DND-41 (cell line): ENCODE measurements at regions not wholly inside any gene's neighbourhood (a gene's known extent, or its start where the extent isn't known, plus 50 kb on each side); places are given as distances from the start of the nearest gene placed in this dataset.

Source experiments
- ATAC-seq: fragments of 200-7000 bp; cut with Tn5 transposase; 3 replicates; pipeline ENCODE4 v1.9.1; 2021; ENCODE audit warnings: low read depth; ENCODE audit not compliant: insufficient read depth
- DNase-seq: peaks from one replicate; pipeline ENCODE4 v3.0.0-alpha.2; 2020
- H2AFZ ChIP-seq: 2 replicates; pipeline ENCODE4 v1.6.0; 2012; ENCODE audit warnings: low read depth, low read length
- H3K27ac ChIP-seq: 2 replicates; pipeline ENCODE4 v1.5.1; 2012; ENCODE audit warnings: low read length, inconsistent platforms
- H3K27me3 ChIP-seq: fragments of 200-600 bp; sonication (generic); 2 replicates; pipeline ENCODE4 v1.6.0; 2012; ENCODE audit warnings: low read length, mild to moderate bottlenecking, inconsistent platforms; ENCODE audit not compliant: insufficient read depth, poor library complexity
- H3K36me3 ChIP-seq: 2 replicates; pipeline ENCODE4 v1.5.1; 2012; ENCODE audit warnings: low read length, inconsistent platforms; ENCODE audit not compliant: insufficient read depth
- H3K4me1 ChIP-seq: 2 replicates; pipeline ENCODE4 v1.5.1; 2012; ENCODE audit warnings: mild to moderate bottlenecking, low read length; ENCODE audit not compliant: insufficient read depth
- H3K4me2 ChIP-seq: 2 replicates; pipeline ENCODE4 v1.6.0; 2012; ENCODE audit warnings: mild to moderate bottlenecking, moderate library complexity, low read length, inconsistent platforms; ENCODE audit not compliant: insufficient read depth
- H3K4me3 ChIP-seq, 2 experiments: fragments of 200-600 bp in 1 of 2; shearing (Covaris generic) in 1 of 2; 2 replicates each; pipeline ENCODE4 v1.5.1; 2012 to 2016; ENCODE audit warnings: inconsistent platforms in 2 of 2, low read length in 2 of 2, mild to moderate bottlenecking in 2 of 2, low read depth in 1 of 2, moderate library complexity in 1 of 2
- H3K79me2 ChIP-seq: 2 replicates; pipeline ENCODE4 v1.6.0; 2012; ENCODE audit warnings: low read length, inconsistent platforms; ENCODE audit not compliant: insufficient read depth
- H3K9ac ChIP-seq: 2 replicates; pipeline ENCODE4 v1.6.0; 2012; ENCODE audit warnings: low read depth, mild to moderate bottlenecking, inconsistent platforms, low read length, moderate library complexity
- H3K9me3 ChIP-seq: 2 replicates; pipeline ENCODE4 v1.5.1; 2012; ENCODE audit warnings: low read length, moderate library complexity, mild to moderate bottlenecking, inconsistent platforms; ENCODE audit not compliant: insufficient read depth, severe bottlenecking
- H4K20me1 ChIP-seq: 2 replicates; pipeline ENCODE4 v1.6.0; 2012; ENCODE audit warnings: low read length; ENCODE audit not compliant: insufficient read depth
- EZH2 ChIP-seq: IDR thresholded peaks from 3 replicates; pipeline ENCODE4 v1.6.1; 2012; ENCODE audit warnings: borderline replicate concordance, low read depth, mild to moderate bottlenecking, moderate library complexity, low read length, inconsistent platforms; ENCODE audit not compliant: severe bottlenecking
- TF ChIP-seq, protein P1 (sequence below): IDR thresholded peaks from 2 replicates; pipeline ENCODE4 v1.5.1; 2012; ENCODE audit warnings: borderline replicate concordance, low read length, moderate library complexity, mild to moderate bottlenecking; ENCODE audit not compliant: poor library complexity, severe bottlenecking; ENCODE audit errors: extremely low read depth

DNA sequence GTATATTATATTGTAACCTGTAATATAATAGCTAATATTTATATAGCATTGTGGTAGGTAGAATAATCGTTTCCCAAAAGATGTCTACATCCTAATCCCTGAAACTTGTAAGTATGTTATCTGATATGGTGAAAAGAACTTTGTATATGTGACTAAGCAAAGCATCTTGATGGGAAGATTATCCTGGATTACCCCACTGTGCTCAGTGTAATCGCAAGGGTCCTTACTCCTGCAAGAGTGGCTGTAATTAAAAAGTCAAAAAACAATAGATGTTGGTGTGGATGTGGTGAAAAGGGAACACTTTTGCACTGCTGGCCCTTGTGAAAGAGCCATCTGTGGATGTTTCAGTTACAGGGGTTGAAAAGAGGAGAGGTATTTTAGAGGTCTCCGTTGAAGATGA, 95.2 kb downstream of the EDN1 start:
- H3K27ac ChIP-seq = no peak overlapping the region
- no peaks in the 10 kb centered on the region for H3K36me3 ChIP-seq
- no peaks in the 10 kb centered on the region for H3K79me2 ChIP-seq
- H3K4me3 ChIP-seq = no peak overlapping the region
- TF ChIP-seq, protein P1, sequence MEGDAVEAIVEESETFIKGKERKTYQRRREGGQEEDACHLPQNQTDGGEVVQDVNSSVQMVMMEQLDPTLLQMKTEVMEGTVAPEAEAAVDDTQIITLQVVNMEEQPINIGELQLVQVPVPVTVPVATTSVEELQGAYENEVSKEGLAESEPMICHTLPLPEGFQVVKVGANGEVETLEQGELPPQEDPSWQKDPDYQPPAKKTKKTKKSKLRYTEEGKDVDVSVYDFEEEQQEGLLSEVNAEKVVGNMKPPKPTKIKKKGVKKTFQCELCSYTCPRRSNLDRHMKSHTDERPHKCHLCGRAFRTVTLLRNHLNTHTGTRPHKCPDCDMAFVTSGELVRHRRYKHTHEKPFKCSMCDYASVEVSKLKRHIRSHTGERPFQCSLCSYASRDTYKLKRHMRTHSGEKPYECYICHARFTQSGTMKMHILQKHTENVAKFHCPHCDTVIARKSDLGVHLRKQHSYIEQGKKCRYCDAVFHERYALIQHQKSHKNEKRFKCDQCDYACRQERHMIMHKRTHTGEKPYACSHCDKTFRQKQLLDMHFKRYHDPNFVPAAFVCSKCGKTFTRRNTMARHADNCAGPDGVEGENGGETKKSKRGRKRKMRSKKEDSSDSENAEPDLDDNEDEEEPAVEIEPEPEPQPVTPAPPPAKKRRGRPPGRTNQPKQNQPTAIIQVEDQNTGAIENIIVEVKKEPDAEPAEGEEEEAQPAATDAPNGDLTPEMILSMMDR = no peak
- TF ChIP-seq EZH2 = no peak
- no peaks in the 10 kb centered on the region for H3K4me1 ChIP-seq
- H3K9me3 ChIP-seq = no peaks in the 10 kb centered on the region
- H2AFZ ChIP-seq = no peak overlapping the region
- ATAC-seq (no peak), DNase-seq (no peak)
- H4K20me1 ChIP-seq = no peaks in the 10 kb centered on the region
- no peaks in the 10 kb centered on the region for H3K27me3 ChIP-seq
- no peak overlapping the region for H3K9ac ChIP-seq
- H3K4me2 ChIP-seq = no peak overlapping the region

DNA sequence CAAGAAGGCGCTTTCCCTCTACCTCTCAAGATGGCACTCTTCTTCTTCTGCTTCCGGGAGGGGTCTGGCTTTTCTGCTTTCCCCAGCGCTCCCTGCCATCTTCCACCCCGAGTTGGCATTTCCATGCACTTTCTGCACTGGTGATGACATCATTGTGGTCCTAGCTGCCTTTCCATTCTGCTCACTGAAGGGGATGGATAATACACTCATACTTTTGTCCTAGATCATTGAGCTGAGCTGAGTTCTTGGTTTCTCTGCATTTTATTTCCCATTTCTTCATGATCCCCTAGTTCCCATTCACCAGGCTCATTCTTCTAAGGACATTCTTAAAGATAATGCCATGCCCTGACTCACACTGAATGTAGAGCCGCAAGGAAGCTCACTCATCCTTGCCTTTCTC, 96.7 kb downstream of the EDN1 start:
- no peak overlapping the region for H3K4me3 ChIP-seq
- no peaks in the 10 kb centered on the region for H3K4me1 ChIP-seq
- H4K20me1 ChIP-seq = no peaks in the 10 kb centered on the region
- TF ChIP-seq EZH2 = no peak
- TF ChIP-seq, protein P1 = no peak
- DNase-seq (no peak), ATAC-seq (no peak)
- no peak overlapping the region for H3K27ac ChIP-seq
- no peaks in the 10 kb centered on the region for H3K27me3 ChIP-seq
- H3K9ac ChIP-seq = no peak overlapping the region
- H3K36me3 ChIP-seq = no peaks in the 10 kb centered on the region
- no peaks in the 10 kb centered on the region for H3K9me3 ChIP-seq
- no peak overlapping the region for H3K4me2 ChIP-seq
- H3K79me2 ChIP-seq = no peaks in the 10 kb centered on the region
- H2AFZ ChIP-seq = no peak overlapping the region

DNA sequence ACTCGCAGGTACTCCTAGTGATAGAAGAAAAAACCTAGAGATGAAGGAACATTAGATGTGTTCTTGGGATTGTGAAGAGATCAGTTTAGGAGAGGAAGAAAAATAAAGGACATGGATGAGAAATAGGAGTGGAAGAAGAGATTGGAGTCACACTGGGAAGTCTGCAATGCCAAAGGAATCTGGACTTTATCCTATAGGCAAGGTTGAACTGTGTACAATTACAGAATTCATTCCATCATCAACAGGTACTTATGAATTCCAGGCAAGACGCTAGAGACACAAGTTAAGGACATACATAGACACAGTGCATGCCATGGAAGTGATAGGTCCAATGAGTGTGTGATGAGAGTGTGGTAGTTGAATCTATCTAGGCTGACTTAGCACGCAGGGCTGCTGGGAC, 101.3 kb downstream of the EDN1 start:
- no peaks in the 10 kb centered on the region for H4K20me1 ChIP-seq
- no peaks in the 10 kb centered on the region for H3K9me3 ChIP-seq
- ATAC-seq = no peak
- no peaks in the 10 kb centered on the region for H3K4me1 ChIP-seq
- H3K79me2 ChIP-seq = no peaks in the 10 kb centered on the region
- H3K4me2 ChIP-seq = no peak overlapping the region
- DNase-seq = no peak
- H3K4me3 ChIP-seq = no peak overlapping the region
- H3K27me3 ChIP-seq = no peaks in the 10 kb centered on the region
- H3K27ac ChIP-seq = no peak overlapping the region
- no peak overlapping the region for H3K9ac ChIP-seq
- TF ChIP-seq, protein P1 = no peak
- no peak for TF ChIP-seq EZH2
- no peak overlapping the region for H2AFZ ChIP-seq
- H3K36me3 ChIP-seq = no peaks in the 10 kb centered on the region

DNA sequence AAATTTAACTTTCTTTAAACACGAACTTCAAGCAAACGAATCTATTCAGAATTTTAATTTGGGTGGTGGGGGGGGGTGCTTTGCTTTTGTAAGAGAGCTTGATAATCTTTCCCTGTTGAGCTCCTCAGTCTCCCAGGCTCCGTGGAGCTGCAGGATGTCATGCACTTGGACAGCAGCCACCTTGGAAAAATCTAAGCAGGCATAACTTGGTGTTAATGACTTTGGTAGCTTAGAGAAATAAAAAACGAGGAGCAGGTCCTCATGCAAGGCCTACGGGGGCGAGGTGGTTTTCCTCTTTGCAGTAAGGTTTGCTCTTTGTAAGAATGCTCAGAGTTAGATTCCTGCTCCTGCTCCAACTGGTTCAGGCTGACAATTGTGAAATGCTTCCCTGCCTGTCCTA, 102.3 kb downstream of the EDN1 start:
- no peaks in the 10 kb centered on the region for H3K79me2 ChIP-seq
- no peak for ATAC-seq
- no peak overlapping the region for H3K4me2 ChIP-seq
- H4K20me1 ChIP-seq = no peaks in the 10 kb centered on the region
- no peaks in the 10 kb centered on the region for H3K9me3 ChIP-seq
- no peak for TF ChIP-seq EZH2
- TF ChIP-seq, protein P1 = no peak
- H3K27ac ChIP-seq = no peak overlapping the region
- no peaks in the 10 kb centered on the region for H3K36me3 ChIP-seq
- no peaks in the 10 kb centered on the region for H3K27me3 ChIP-seq
- no peak overlapping the region for H2AFZ ChIP-seq
- H3K4me3 ChIP-seq = no peak overlapping the region
- no peak overlapping the region for H3K9ac ChIP-seq
- no peaks in the 10 kb centered on the region for H3K4me1 ChIP-seq
- DNase-seq = no peak
